HG02571 (cell line): ENCODE measurements at regions not wholly inside any gene's neighbourhood (a gene's known extent, or its start where the extent isn't known, plus 50 kb on each side); places are given as distances from the start of the nearest gene placed in this dataset.

Source experiments
- ATAC-seq: cut with Tn5 transposase; IDR thresholded peaks from one replicate; pipeline ENCODE4 v1.9.1; 2021; ENCODE audit warnings: mild to moderate bottlenecking, moderate library complexity; ENCODE audit not compliant: unreplicated experiment

DNA sequence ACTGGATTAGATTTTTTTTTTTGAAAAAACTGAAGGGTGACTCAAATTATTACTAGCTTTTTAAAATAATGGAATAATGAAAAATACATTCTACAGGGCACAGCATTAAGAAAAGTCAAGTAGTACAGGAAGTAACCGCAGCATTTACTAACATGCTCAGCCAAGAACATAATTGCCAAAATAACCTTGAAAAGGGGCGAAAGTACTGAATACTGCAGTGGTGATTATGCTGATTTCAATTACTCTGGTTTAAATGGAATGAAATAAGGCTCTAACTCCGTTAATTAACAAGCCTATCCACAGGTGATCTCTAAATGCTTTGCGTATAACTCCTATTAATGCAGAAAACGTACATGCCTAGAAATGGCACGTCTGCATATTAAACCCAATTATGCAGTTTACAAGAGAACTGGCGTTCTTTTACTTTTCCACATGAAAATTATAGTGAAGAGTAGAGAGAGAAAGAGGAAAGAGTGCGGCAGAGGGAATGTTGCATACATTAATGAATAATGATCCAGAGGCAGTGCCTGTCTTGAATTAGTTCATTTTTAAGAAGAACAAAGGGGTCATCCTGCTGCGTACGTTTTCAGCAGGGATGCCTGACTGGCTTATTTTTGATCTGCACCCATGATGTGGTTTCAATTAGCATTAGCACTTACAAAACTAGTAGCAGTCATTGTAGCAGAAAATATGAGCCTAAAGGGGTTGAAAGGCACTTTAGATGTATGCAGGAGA lies 612.4 kb downstream of the NYAP2 start:
- ATAC-seq: no peak

DNA sequence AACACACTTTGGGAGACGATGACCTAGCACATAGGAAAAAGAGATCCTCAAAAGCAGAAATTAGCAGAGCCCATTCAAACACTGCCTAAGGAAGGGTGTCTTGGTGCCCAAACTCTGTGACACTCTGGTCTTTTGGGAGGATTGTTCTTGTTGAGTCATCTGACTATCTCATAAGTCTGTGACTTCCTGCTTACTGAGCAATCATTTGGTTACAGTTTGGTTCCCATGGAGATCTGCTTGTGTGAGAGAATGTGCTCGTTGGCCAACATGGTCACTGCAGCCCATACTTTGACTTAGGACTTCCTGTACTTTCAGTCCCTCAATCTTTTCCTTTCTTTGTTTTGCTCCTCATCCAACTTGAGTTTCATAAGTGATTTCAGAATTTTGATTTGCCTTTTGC lies 602.9 kb downstream of the NYAP2 start:
- ATAC-seq: no peak

- no peak for ATAC-seq
These were observed 602.2 kb downstream of the NYAP2 start for GRCh38 chr2:226001716-226002115.

- ATAC-seq: no peak
These were observed 600.2 kb downstream of the NYAP2 start for GRCh38 chr2:225999692-226000091.

DNA sequence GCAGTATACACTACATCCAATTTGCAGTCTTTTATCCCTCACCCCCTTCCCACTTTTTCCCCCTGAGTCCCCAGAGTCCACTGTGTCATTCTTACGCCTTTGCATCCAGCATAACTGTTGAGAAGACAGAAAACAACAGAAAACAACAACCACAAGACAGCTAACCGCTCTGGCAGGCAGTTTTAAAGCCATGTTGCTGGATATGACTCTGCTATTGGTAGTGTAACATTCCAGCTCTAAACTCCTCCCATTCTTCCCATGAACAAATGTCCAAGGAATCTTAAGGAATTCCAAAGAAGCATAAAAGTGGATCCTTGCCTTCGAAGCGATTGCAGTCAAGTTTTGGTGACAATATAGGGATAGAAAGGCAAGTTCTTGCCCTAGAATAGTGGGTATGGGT lies 599.1 kb downstream of the NYAP2 start:
- ATAC-seq: no peak

- ATAC-seq: no peak
These were observed 598.6 kb downstream of the NYAP2 start for GRCh38 chr2:225998116-225998515.

GRCh38 chr2:225996462-225996828 lies 596.9 kb downstream of the NYAP2 start:
- no peak for ATAC-seq

DNA sequence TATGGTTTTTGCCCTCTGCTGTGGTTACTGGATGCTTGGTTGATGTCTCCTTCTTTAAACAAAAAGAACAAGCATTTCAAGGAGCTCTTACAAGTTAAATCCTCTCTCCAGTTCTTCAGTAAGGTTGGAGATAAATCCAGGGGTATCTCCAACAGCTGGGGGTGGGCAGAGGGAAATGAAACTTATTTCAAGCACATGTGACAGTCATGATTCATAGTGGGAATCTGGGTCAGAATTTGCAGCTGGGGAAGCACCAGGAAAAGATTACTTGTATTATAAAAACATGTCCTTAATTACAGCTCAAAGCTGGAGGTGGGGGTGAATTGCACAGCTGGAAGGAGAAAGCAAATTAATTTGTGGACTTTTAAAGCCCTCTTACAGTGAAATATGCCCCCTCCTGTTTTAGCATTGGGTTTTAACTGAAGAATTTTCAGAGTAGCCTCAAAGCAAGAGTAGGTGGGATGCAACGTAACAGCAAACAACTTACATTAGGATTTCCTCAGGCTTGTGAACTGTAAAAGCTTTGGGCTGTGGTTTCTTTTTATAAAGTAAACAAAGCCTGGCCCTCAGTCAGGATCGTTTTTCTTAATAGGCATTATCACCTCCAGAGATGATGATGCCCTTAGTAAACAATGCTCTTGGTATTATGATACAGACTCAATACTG lies 596.4 kb downstream of the NYAP2 start:
- no peak for ATAC-seq

DNA sequence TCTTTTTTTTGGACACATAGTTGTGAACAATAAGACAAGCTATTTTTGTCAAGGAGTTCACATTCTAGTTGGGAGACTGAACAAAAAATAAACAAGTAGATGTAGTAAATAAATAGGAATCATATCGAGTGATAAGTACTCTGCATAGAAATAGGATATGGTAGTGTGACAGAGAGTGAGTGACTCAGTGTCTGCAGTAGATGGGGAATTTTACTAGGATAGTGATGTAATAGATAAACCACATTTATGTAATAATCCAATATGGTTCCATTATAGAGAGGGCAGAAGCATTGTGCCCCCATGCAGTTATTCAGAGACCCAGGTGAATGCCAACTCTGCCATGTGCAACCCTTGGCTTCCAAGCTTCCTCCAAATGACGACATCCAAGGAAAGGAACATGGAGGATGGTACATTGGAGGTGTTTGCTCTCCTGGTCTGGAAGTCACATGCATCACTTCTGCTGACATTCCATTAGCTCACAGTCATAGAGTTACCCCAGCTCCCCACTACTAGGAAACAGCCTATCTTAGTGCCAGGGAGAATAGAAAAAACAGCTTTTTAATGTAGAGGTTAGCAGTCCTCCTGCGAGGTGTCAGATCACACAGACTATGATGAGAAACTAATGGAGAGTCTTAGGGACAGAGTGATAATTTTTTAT lies 595.4 kb downstream of the NYAP2 start:
- no peak for ATAC-seq

DNA sequence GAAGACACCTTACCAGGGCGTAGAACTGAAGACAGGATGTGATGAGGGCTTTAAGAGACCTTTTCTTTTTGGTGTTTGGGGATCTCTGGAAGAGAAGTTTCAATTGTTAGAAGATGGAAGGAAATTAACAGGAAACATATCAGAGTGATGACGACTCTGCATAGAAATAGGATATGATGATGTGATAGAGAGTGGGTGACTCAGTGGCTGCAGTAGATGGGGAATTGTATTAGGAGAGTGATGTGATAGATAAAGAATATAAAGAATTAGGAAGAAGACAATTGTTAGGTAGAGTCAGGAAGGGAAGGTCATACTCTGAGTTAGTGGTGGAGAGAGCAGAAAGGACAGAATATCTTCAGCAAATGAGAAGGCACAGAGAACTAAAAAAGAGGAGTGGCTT lies 593.9 kb downstream of the NYAP2 start:
- no peak for ATAC-seq

DNA sequence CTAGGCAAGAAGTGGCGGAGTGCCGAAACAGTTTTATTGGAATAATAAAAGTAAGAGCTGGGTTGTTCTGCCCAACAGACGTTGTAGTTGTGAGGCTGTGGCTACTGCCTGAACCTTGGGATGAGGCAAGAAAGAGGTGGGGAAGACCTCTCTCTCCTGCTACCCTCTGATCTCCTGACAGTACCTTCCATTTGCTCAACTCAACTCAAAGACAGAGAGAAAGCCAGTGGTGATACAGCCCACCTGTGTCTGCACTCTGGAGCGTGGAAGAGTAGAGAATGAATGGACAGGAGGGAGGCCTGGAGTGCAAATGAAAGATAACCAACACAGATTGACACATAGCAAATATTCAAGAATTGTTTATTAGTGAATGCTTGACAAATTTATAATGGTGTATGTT lies 590.3 kb downstream of the NYAP2 start:
- ATAC-seq: no peak

- ATAC-seq: no peak
These were observed 580.9 kb downstream of the NYAP2 start for GRCh38 chr2:225980372-225980771.

- no peak for ATAC-seq
These were observed 571.9 kb downstream of the NYAP2 start for GRCh38 chr2:225971433-225971832.

DNA sequence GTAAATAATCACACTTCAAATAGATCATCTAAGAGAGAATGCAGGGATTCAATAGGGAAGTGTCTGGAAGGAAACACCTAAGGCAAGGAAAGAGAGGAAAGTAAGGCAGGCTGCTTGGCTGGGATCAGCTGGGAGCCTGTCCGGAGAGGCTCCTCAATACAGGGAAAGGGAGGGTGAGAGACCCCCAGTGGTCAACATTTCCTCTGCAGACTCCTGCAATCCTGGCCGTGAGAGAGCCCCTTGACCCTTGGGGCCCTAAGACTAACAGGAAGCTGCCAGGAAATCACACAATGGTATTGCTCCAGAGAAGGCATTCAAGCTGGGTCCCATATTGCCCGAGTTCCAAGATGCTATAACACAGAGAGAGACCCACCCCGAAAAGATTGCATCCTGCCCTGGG lies 549.4 kb downstream of the NYAP2 start:
- no peak for ATAC-seq

GRCh38 chr2:225938991-225939390 lies 539.5 kb downstream of the NYAP2 start:
- no peak for ATAC-seq

DNA sequence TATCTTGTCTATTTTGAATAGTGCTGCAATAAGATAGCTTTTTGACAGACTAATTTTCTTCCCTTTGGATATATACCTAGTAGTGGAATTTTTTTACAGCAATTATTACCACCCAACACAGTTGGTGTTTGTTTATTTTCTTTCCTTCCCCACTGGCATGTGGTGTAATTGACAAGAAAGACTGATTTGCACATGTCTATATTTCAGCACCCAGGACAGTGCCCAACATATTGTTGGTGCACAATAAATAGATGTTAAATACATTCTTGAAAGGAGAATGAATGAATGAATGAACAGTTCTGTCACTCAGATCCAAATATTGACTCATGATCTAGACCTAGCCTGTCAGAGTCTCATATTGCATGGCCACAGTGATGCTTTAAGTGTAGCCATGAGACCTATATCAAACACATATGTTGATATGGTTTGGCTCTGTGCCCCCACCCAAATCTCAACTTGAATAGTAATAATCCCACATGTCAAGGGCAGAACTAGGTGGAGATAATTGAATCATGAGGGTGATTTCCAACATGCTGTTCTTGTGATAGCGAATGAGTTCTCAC lies 538.2 kb downstream of the NYAP2 start:
- no peak for ATAC-seq

DNA sequence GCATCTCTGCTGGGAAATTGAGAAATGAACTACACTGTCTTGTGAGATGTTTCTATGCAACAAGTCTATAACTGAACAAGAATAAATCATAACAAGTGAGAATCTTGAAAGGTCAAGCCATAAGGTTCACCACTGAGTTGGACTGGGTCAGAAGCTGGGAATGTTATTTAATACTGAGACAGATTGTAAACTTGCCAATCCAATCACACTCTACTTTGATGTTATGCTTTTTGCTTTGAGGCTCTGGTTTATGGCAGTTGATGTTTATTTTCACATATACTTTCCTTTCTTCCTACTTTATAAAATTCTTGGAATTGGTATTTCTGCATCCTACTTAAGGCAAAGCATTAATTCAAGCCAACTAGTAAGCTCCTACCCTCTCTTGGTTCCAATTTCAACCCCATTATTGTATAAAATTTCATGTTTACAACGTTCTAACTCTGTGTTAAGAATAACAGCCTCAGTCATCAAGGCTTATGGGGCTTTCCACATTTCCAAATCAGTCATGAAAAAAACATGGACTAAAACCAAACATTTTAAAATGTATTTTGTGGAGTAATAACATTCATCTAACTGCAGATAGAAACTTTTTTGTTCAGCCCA lies 533.4 kb downstream of the NYAP2 start:
- ATAC-seq: no peak

GRCh38 chr2:225930687-225931086 lies 531.2 kb downstream of the NYAP2 start:
- no peak for ATAC-seq

DNA sequence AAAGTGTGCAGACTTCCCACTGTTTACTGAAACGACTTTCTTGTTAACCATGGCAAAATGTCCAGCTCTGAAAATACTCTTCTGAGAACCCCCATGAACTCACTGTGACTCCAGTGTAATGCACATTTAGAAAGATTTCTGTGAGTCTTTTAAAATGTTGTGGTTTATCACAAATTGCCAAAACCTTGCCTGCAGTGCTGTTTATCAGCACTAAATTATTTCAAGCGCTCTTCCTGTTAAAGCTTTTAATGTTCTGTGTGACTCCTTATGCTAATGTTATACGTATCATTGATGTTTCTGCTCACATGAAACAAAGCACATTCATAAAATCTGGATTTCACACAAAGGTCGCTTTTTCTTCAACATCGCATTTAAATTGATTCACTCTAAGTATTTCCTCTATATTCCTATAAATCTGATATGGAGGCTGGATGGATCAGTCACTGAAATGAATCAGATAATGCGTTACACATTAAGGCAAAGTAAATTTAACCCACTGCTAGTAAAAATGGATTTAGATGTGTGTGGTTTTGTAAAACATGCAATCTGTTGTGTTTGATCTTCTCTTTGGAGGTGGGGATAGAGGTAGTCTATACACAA lies 521.2 kb downstream of the NYAP2 start:
- ATAC-seq: no peak

GRCh38 chr2:225916692-225917091 lies 517.2 kb downstream of the NYAP2 start:
- no peak for ATAC-seq

GRCh38 chr2:225911019-225911418 lies 511.5 kb downstream of the NYAP2 start:
- no peak for ATAC-seq
